Adrenal gland (tissue), 9 donors: ENCODE measurements at regions not wholly inside any gene's neighbourhood (a gene's known extent, or its start where the extent isn't known, plus 50 kb on each side); places are given as distances from the start of the nearest gene placed in this dataset.

Experiments
- DNase-seq, 7 donors: peaks; one replicate each; pipeline ENCODE4 v3.0.0-alpha.2; 2019 to 2020
- H3K27ac ChIP-seq, 5 donors: fragments of 200-600 bp; sonication (generic) in 4 of 5; 1 replicate in 3 of 5; 2 replicates in 2 of 5; pipeline versions ENCODE4 v1.5.1 to v1.8.0; 2016 to 2020; ENCODE audit warnings: mild to moderate bottlenecking in 1 of 5
- H3K27me3 ChIP-seq: fragments of 200-600 bp; 2 replicates; pipeline ENCODE4 v1.8.0; 2021
- H3K36me3 ChIP-seq, 2 donors: fragments of 200-600 bp; replicated peaks in 1 of 2; 1 replicate in 1 of 2; 2 replicates in 1 of 2; pipeline versions ENCODE4 v1.5.1 to v1.8.0; 2018 to 2022
- H3K4me1 ChIP-seq, 2 donors: fragments of 200-600 bp; replicated peaks in 1 of 2; 1 replicate in 1 of 2; 2 replicates in 1 of 2; pipeline versions ENCODE4 v1.5.1 to v1.8.0; 2018 to 2021
- H3K4me3 ChIP-seq, 4 donors: fragments of 200-600 bp; sonication (generic) in 3 of 4; one replicate each; pipeline ENCODE4 v1.5.1; 2016 to 2018
- H3K9me3 ChIP-seq, 3 donors: fragments of 200-600 bp; sonication (generic) in 1 of 3; replicated peaks in 1 of 3; 1 replicate in 2 of 3; 2 replicates in 1 of 3; pipeline versions ENCODE4 v1.5.1 to v1.8.0; 2016 to 2021
- CTCF ChIP-seq, 6 experiments: fragments of 450-650 bp in 4 of 6; fragments of 200-600 bp in 2 of 6; sonication (generic) in 1 of 6; IDR thresholded peaks; 1 replicate in 5 of 6; 2 replicates in 1 of 6; pipeline versions ENCODE4 v1.5.1 to v1.8.0; 2016 to 2021; ENCODE audit warnings: antibody characterized with exemption in 6 of 6, mild to moderate bottlenecking in 2 of 6, moderate library complexity in 1 of 6
- POLR2A ChIP-seq, 2 donors: fragments of 450-650 bp; IDR thresholded peaks; one replicate each; pipeline ENCODE4 v1.6.1; 2017; ENCODE audit warnings: antibody characterized with exemption in 2 of 2, mild to moderate bottlenecking in 2 of 2, moderate library complexity in 1 of 2
- WGBS, 4 donors: extraction: QIAGEN DNeasy Blood & Tissue Kit in 2 of 4; methylation state at CpG; one replicate each; pipeline versions ENCODE4 v1.1.5 to v1.1.7; 2013 to 2017; 5-methylcytosine and 5-hydroxymethylcytosine counted together
- intact Hi-C, 2 donors: fragments of 100-400 bp; cut with DNase I; formaldehyde crosslinking; loops; one replicate each; pipeline versions ENCODE4 v1.14.1 to v1.15.0; 2022 to 2023
- donor health status: healthy with polysubstance abuse.
- donor health status: Bipolar disorder and iron deficiency.
- donor health status: DM: yes; HTN: yes; CAD: no.
- donor health status: DM: no; HTN: no; CAD: no.
- donor health status: DM: no; HTN: no; CAD: no.

- Histone ChIP-seq H3K36me3 (no peaks in the 10 kb centered on the region), H3K27ac (no peak overlapping the region), H3K4me1 (no peaks in the 10 kb centered on the region), H3K9me3 (no peaks in the 10 kb centered on the region), H3K27me3 (no peaks in the 10 kb centered on the region), H3K4me3 (no peak overlapping the region)
- intact Hi-C loops = no loop called here
- 43 to 55% (median 51%) methylated on average over 10 to 13 of the region's 13 CpGs for WGBS, 4 donors
- TF ChIP-seq CTCF (IDR thresholded peaks at IDR 0.05) (no peak), POLR2A (IDR thresholded peaks at IDR 0.05) (no peak)
- DNase-seq = no peak
Measured at GRCh38 chr17:79142375-79142774, 67.8 kb downstream of the ENGASE start.

- Histone ChIP-seq H3K27ac (no peak overlapping the region), H3K27me3 (peaks cover 1% of the 10 kb centered on the region), H3K4me1 (no peaks in the 10 kb centered on the region), H3K4me3 (no peak overlapping the region), H3K9me3 (no peaks in the 10 kb centered on the region), H3K36me3 (no peaks in the 10 kb centered on the region)
- no peak for TF ChIP-seq POLR2A (IDR thresholded peaks at IDR 0.05)
- TF ChIP-seq CTCF (IDR thresholded peaks at IDR 0.05) = no peak
- 49 to 61% (median 49%) methylated on average over 23 to 24 of the region's 24 CpGs for WGBS, 4 donors
- no peak for DNase-seq
- intact Hi-C loops = no loop called here
Measured at GRCh38 chr17:79141578-79142355, 67.1 kb downstream of the ENGASE start.

GRCh38 chr17:79138826-79139225 is 64.2 kb downstream of the ENGASE start:
- Histone ChIP-seq H3K4me3 (no peak overlapping the region), H3K4me1 (no peaks in the 10 kb centered on the region), H3K27me3 (peaks cover 11% of the 10 kb centered on the region), H3K9me3 (no peaks in the 10 kb centered on the region), H3K36me3 (no peaks in the 10 kb centered on the region), H3K27ac (no peak overlapping the region)
- intact Hi-C loops = no loop called here
- DNase-seq = no peak
- TF ChIP-seq CTCF (IDR thresholded peaks at IDR 0.05) = no peak
- no peak for TF ChIP-seq POLR2A (IDR thresholded peaks at IDR 0.05)
- 82 to 88% (median 84%) methylated on average over 12 of the region's 12 CpGs for WGBS, 4 donors

- H3K9me3 ChIP-seq = no peaks in the 10 kb centered on the region
- H3K27ac ChIP-seq = no peak overlapping the region
- intact Hi-C loops = no loop called here
- no peak for DNase-seq
- no peak overlapping the region for H3K4me3 ChIP-seq
- no peaks in the 10 kb centered on the region for H3K4me1 ChIP-seq
- no peaks in the 10 kb centered on the region for H3K36me3 ChIP-seq
- 49 to 61% (median 59%) methylated on average over 15 to 22 of the region's 22 CpGs for WGBS, 4 donors
- no peak for TF ChIP-seq POLR2A (IDR thresholded peaks at IDR 0.05)
- H3K27me3 ChIP-seq = peaks cover 11% of the 10 kb centered on the region
Measured at GRCh38 chr17:79137789-79138165, 63.2 kb downstream of the ENGASE start.
